Ascending aorta (tissue), 2 donors: ENCODE measurements at regions not wholly inside any gene's neighbourhood (a gene's known extent, or its start where the extent isn't known, plus 50 kb on each side); places are given as distances from the start of the nearest gene placed in this dataset.

ENCODE experiments used
- DNase-seq, 2 donors: peaks; one replicate each; pipeline ENCODE4 v3.0.0-alpha.2; 2019; ENCODE audit warnings: low spot score in 2 of 2
- H3K27ac ChIP-seq, 2 donors: fragments of 200-600 bp; sonication (generic); one replicate each; pipeline ENCODE4 v1.5.1; 2016 to 2017; ENCODE audit warnings: mild to moderate bottlenecking in 1 of 2
- H3K27me3 ChIP-seq: fragments of 200-600 bp; sonication (generic); one replicate; pipeline ENCODE4 v1.5.1; 2017
- H3K36me3 ChIP-seq, 2 donors: fragments of 200-600 bp; sonication (generic); one replicate each; pipeline ENCODE4 v1.5.1; 2016
- H3K4me1 ChIP-seq, 2 donors: fragments of 200-600 bp; sonication (generic); one replicate each; pipeline ENCODE4 v1.5.1; 2016 to 2017; ENCODE audit warnings: mild to moderate bottlenecking in 1 of 2
- H3K4me3 ChIP-seq, 2 donors: fragments of 200-600 bp; sonication (generic); one replicate each; pipeline ENCODE4 v1.5.1; 2016 to 2017; ENCODE audit warnings: mild to moderate bottlenecking in 1 of 2
- H3K9me3 ChIP-seq, 2 donors: fragments of 200-600 bp; sonication (generic); one replicate each; pipeline ENCODE4 v1.5.1; 2016
- intact Hi-C: fragments of 100-400 bp; cut with DNase I; formaldehyde crosslinking; loops from one replicate; pipeline ENCODE4 v1.15.1; 2023
- TF ChIP-seq, protein P1 (sequence below), 3 experiments: fragments of 200-600 bp in 2 of 3; fragments of 450-650 bp in 1 of 3; sonication (generic) in 2 of 3; IDR thresholded peaks; one replicate each; pipeline ENCODE4 v1.5.1; 2016 to 2019; ENCODE audit warnings: antibody characterized with exemption in 3 of 3, mild to moderate bottlenecking in 1 of 3, moderate library complexity in 1 of 3

DNA sequence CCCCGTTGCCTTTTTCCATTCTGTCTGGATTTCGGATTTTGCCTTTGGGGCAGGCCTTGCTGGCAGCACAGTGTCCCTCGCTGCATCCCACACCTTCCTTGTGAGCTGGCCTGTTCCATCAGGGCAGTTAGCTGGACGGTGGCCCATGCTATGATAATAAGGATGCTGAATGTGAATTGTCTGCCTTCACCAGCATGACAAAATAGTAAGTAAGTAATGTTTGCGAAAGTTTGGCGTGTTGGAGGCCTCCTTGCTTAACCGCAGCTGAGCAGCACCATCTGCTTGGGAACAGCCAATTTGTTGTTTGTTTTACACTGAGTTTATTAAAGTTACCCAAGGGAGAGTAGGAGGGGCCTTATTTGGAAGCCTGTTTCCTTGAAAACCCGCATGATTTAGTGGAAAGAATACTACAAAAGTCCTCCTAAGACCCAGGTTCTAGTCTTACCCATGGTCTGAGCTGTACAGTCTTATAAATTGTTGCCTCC, 469.7 kb upstream of the FANCL start:
- Histone ChIP-seq H3K4me3 (no peak overlapping the region), H3K27me3 (no peaks in the 10 kb centered on the region), H3K36me3 (no peaks in the 10 kb centered on the region), H3K4me1 (no peaks in the 10 kb centered on the region), H3K9me3 (no peaks in the 10 kb centered on the region), H3K27ac (no peak overlapping the region)
- intact Hi-C loops: no loop called here
- TF ChIP-seq, protein P1, sequence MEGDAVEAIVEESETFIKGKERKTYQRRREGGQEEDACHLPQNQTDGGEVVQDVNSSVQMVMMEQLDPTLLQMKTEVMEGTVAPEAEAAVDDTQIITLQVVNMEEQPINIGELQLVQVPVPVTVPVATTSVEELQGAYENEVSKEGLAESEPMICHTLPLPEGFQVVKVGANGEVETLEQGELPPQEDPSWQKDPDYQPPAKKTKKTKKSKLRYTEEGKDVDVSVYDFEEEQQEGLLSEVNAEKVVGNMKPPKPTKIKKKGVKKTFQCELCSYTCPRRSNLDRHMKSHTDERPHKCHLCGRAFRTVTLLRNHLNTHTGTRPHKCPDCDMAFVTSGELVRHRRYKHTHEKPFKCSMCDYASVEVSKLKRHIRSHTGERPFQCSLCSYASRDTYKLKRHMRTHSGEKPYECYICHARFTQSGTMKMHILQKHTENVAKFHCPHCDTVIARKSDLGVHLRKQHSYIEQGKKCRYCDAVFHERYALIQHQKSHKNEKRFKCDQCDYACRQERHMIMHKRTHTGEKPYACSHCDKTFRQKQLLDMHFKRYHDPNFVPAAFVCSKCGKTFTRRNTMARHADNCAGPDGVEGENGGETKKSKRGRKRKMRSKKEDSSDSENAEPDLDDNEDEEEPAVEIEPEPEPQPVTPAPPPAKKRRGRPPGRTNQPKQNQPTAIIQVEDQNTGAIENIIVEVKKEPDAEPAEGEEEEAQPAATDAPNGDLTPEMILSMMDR (IDR thresholded peaks at IDR 0.05): no peak
- no peak for DNase-seq

GRCh38 chr2:58709687-58710354, 468.7 kb upstream of the FANCL start:
- no peak overlapping the region for H3K4me3 ChIP-seq
- intact Hi-C loops: no loop called here
- H3K36me3 ChIP-seq: no peaks in the 10 kb centered on the region
- TF ChIP-seq, protein P1 (IDR thresholded peaks at IDR 0.05): no peak
- H3K27me3 ChIP-seq: no peaks in the 10 kb centered on the region
- no peak for DNase-seq
- no peak overlapping the region for H3K27ac ChIP-seq
- no peaks in the 10 kb centered on the region for H3K4me1 ChIP-seq
- H3K9me3 ChIP-seq: no peaks in the 10 kb centered on the region

DNA sequence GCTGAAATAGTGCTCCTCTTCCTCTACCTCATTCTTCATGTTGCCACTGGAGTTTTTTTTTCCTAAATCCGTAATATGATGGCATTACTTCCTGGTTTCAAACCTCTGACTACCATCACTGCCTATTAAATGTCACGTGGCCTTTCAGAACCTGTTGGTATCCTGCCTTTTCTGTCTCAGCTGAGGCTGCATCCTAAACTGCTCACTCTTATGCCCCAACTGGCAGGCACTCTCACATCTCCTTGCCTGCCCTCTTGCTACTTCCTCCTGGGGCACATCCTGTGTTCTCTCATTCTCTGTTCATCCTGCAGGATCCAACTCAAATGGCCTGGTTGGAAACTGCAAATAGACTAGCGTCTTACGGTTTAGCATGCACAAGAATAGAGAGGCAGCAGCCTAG, 468.1 kb upstream of the FANCL start:
- no peak overlapping the region for H3K27ac ChIP-seq
- DNase-seq: no peak
- intact Hi-C loops: no loop called here
- no peaks in the 10 kb centered on the region for H3K36me3 ChIP-seq
- no peaks in the 10 kb centered on the region for H3K9me3 ChIP-seq
- H3K4me1 ChIP-seq: no peaks in the 10 kb centered on the region
- no peak overlapping the region for H3K4me3 ChIP-seq
- TF ChIP-seq, protein P1 (IDR thresholded peaks at IDR 0.05): no peak
- H3K27me3 ChIP-seq: no peaks in the 10 kb centered on the region

DNA sequence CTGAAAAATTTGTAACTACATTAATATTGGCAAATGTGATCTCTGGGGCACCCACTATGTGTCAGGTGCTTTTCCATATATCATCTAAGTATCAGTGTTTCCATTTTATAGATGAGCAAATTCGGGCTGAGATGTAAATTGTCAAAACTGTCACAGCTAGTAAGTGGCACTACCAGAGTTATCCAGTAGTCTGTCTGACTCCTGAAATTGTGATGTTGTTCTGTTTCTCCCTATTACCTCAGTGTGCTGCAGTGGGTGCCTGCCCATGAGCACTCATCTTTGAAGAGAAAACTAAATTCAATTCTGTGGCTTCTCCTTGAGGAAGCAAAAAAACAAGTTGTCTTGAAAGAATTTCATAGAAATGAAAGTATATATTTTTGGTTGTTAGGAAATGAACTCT, 467.4 kb upstream of the FANCL start:
- no peak overlapping the region for H3K27ac ChIP-seq
- DNase-seq: no peak

GRCh38 chr2:58702302-58702885, 461.3 kb upstream of the FANCL start:
- TF ChIP-seq, protein P1 (IDR thresholded peaks at IDR 0.05): no peak
- intact Hi-C loops: no loop called here
- Histone ChIP-seq H3K36me3 (no peaks in the 10 kb centered on the region), H3K27ac (no peak overlapping the region), H3K9me3 (no peaks in the 10 kb centered on the region), H3K27me3 (no peaks in the 10 kb centered on the region), H3K4me1 (no peaks in the 10 kb centered on the region), H3K4me3 (no peak overlapping the region)
- DNase-seq: no peak

More for the DNA sequence above, 467.4 kb upstream of the FANCL start:
- H3K4me1 ChIP-seq: no peaks in the 10 kb centered on the region
- H3K36me3 ChIP-seq: no peaks in the 10 kb centered on the region
- TF ChIP-seq, protein P1 (IDR thresholded peaks at IDR 0.05): no peak
- intact Hi-C loops: no loop called here
- H3K9me3 ChIP-seq: no peaks in the 10 kb centered on the region
- no peaks in the 10 kb centered on the region for H3K27me3 ChIP-seq
- no peak overlapping the region for H3K4me3 ChIP-seq
